COLO829 (cell line): ENCODE measurements at regions not wholly inside any gene's neighbourhood (a gene's known extent, or its start where the extent isn't known, plus 50 kb on each side); places are given as distances from the start of the nearest gene placed in this dataset.
"Not testable (repeated sequence)": the region's sequence is repeated elsewhere in the genome, so short reads cannot be mapped to it uniquely, and the experiment has no call there.

Experiments
- DNase-seq: peaks from one replicate; pipeline ENCODE4 v3.0.0; 2012; ENCODE audit warnings: low spot score

- no peak for DNase-seq
Measured at GRCh38 chrX:69431420-69431819, 72.7 kb upstream of the NALF2 start.

DNA sequence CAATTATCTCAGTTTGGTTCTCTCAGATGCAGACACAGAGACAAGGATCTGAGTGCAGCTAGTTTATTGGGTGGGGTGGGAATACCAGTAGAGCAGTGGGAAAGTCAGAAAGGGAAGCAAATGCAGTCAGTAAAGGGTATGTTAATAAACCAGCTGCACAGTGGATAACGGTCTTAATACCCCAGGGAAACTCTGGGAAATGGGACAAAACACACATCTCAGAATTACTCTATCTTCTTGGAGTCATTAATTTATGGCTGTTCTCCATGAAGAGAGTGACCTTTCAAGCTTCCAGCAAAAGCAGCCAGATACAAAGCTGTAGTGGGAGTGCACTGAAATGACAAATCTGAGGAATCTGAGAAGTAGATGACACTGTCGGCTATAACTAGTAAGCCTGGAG lies 73.3 kb upstream of the NALF2 start:
- DNase-seq = no peak

DNA sequence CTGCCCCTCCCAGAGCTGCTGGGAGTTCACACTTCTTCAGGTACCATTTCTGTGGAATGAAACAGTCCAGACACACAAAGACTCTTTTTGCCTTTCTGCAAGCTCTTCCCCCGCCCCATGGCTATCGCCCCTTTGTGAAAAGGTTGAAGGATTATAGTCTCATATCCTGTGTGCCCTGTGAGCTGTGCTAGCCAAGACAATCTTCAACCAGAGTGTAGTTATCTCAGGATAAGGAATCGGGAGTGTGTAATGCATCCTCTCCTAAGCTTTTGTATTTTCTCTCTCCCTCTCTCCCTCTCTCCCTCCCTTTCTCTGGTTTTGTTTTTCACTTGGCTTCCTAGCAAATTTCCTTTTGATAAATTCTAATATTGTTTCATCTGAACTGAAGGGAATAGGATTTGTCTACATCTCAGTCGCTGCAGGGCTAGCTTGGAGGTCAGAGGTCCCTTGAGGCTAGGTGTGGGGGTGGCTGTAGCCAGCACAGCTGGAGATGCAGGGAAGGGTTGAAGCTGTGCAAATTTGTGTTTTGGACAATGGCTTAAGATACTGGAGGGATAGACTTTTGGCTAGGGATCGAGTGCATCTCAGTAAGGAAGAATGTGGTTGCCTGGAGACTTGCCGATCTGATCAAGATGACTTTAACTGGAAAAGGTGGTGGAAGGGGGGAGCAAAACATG lies 74.6 kb upstream of the NALF2 start:
- no peak for DNase-seq

GRCh38 chrX:69428216-69428615 lies 75.9 kb upstream of the NALF2 start:
- no peak for DNase-seq

- DNase-seq = no peak
Measured at GRCh38 chrX:69424910-69425309, 79.2 kb upstream of the NALF2 start.

GRCh38 chrX:69424161-69424560 lies 80.0 kb upstream of the NALF2 start:
- peak; percentile 6 for DNase-seq

DNA sequence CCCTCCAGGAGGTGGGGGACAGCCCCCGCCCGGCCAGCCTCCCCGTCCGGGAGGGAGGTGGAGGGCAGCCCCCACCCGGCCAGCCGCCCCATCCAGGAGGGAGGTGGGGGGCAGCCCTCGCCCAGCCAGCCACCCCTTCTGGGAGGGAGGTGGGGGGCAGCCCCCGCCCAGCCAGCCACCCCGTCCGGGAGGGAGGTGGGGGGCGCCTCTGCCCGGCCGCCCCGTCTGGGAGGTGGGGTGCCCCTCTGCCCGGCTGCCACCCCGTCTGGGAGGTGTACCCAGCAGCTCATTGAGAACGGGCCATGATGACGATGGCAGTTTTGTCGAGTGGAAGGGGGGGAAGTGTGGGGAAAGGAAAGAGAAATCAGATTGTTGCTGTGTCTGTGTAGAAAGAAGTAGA lies 81.9 kb upstream of the NALF2 start:
- DNase-seq = not testable (repeated sequence)

- no peak for DNase-seq
Measured at GRCh38 chrX:69415698-69416097, 88.4 kb upstream of the NALF2 start.

GRCh38 chrX:69412661-69413060 lies 91.5 kb upstream of the NALF2 start:
- DNase-seq = no peak

- DNase-seq = no peak
Measured at GRCh38 chrX:69398881-69399280, 105.2 kb upstream of the NALF2 start.

GRCh38 chrX:69396916-69397315 lies 107.2 kb upstream of the NALF2 start:
- DNase-seq = no peak

GRCh38 chrX:69395306-69395705 lies 108.8 kb upstream of the NALF2 start:
- no peak for DNase-seq

GRCh38 chrX:69389101-69389501 lies 115.0 kb upstream of the NALF2 start:
- DNase-seq = no peak

DNA sequence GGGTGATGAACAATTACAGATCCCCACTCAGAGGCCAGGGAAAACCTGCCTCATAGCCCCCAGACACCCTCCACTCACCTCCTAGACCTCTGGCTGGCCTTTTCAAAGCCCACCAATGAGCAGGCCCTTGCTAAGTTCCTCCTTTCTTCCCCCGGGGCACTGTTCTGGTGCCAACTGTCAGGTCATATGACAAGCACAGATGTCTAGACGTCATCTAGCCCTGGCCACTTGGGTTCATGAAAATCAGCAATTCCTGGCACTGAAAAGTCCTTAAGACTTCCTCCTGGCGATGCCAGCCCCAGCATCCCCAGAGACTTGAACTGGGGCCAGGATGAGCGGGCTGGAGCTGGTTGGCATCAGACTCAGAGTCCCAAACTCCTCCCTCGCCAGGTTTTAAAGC lies 115.6 kb upstream of the NALF2 start:
- DNase-seq = no peak

DNA sequence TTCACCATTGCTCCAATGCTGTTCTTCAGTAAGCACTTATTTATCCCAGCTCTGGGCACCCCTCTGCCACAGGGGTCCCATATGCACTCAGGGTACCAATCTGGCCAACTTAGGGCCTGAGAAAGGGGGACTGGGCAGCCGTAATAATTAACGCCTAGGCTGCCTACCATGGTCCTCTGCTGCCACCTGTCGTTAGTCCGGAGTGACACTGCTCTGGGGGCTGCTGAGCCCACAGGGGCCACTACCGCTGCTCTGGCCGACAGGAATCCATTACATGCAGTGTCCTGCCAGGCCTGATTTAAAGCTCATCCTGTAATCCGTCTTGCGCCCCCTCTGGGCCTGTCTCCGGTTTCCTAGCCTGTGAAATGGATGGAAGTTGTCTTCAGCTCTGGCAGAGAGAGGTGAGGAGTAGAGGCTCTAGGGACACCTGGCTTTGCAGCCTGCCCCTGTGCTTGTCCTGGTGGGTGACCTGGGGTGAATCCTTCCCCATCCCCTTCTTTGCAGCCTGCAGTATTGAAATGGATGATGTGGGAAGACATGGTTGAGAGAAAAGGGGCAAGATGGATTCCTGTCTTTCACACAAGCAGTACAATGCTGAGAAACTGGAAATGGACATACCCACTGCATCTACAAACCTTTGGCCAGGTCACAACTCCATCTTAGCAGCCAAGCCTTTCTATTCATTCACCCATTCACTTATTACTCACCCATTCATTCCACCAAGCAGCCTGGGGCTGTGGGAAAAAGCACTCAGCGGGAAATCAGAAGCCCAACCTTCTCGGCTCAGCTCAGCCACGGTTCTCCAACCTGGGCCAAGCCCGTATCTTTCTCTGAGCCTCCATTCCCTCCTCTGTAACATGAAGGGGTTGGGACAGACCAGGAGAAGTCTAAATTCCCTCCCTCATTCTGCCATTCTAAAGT lies 116.3 kb upstream of the NALF2 start:
- peak; percentile 45 for DNase-seq

- DNase-seq = no peak
Measured at GRCh38 chrX:69386681-69387080, 117.4 kb upstream of the NALF2 start.

DNA sequence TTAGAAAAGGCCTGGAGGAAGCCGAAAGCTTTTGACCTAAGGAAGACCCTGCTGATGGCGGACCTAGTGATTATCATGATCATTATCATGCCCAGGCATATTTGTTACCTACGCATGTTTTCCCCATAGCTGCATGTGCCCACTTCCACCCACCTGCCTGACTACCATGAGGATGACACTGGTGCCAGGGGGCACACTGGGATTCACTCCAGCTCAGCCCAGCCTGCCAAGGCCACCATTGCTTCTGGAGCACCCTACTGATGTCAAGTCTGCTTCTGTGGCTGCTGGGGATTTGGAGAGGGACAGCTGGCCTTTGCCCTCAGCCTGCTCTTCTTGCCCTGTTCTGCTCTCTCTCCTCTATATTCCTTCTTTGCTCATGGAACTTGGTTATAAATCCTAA lies 124.7 kb upstream of the NALF2 start:
- no peak for DNase-seq

GRCh38 chrX:69374569-69374968 lies 129.6 kb upstream of the NALF2 start:
- DNase-seq = no peak

- DNase-seq = no peak
Measured at GRCh38 chrX:69372435-69372834, 131.7 kb upstream of the NALF2 start.

DNA sequence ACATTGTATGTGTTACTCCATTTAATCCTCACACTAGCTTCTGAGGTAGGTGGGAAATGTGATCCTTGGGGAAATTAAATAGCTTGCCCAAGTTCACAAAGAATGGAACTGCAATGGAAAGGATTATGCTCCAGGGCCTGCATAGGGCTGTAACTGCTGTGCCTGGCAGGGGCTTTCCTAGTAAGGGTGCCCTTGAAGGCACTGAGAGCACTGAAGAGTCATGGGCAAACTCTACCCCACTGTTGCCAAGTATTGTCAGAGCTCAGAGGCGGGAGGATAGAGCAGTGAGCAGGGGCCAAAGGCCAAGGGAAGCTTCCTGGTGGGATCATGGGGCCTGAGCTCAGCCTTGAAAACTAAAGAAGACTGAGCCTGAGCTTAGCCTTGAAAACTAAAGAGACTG lies 133.0 kb upstream of the NALF2 start:
- no peak for DNase-seq

GRCh38 chrX:69369999-69370398 lies 134.1 kb upstream of the NALF2 start:
- DNase-seq = no peak

DNA sequence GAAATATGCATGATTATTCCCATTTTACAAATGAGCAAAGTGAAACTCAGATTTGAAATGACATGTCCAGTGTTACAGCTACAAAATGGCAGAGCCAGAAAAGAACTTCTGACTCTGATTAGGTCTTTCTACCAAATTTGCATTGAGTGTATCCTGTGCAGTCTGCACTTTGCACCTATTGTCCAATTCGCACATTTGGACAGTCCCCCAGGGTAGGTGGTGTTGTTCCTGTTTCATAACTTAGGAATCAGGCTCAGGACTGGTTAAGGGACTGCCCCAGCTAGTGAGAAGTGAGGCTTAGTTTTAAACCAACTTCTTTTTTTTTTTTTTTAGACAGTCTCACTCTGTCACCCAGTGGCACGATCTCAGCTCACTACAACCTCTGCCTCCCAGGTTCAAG lies 137.9 kb upstream of the NALF2 start:
- DNase-seq = no peak

DNA sequence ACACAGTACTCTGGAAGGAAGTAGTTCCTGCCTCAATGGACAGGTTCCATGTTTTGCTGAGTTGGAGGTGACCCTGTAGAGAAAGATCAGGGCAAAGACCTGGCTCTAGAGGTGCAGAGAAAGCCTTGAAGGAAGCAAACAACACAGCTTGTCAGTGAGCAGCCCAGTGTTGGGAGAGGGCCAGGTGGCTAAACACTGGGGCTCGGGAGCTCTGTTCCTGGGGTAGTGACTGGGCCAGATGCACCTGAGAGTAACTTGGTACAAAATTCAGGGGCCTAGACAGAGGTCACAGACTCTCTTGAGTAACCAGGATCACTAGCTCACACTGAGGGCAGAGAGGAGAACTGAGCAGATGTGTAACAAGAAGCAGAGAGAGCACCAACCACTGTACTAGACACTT lies 138.4 kb upstream of the NALF2 start:
- no peak for DNase-seq

DNA sequence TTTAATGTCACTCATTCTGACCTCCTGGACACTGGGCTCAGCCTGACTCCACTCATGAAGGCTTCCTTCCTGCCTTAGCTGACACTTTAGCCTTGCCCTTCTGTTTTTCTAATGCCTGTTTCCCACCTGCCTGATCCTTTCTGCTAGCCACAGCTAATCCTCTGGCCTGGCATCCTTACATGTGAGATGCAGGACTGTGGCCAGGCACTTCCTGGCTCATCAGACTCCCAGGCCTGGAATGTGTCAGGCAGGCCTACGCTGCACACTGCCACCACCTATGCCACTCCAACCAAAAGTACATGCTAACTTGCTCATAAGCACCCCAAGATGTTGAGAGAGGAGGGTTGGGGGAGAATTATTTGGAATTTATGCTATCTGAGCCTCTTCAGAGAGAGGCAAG lies 138.8 kb upstream of the NALF2 start:
- no peak for DNase-seq
